Spinal cord (tissue), 9 donors: ENCODE measurements at regions not wholly inside any gene's neighbourhood (a gene's known extent, or its start where the extent isn't known, plus 50 kb on each side); places are given as distances from the start of the nearest gene placed in this dataset.

Experiments used
- DNase-seq, 6 donors: peaks; one replicate each; pipeline versions ENCODE4 v3.0.0 to v3.0.0-alpha.2; 2013 to 2015; ENCODE audit warnings: low spot score in 6 of 6, low read depth in 4 of 6
- H3K27ac ChIP-seq: one replicate; pipeline ENCODE4 v1.5.1; 2013; ENCODE audit warnings: low read depth, low read length, control low read depth
- H3K27me3 ChIP-seq: one replicate; pipeline ENCODE4 v1.6.1; 2013; ENCODE audit warnings: low read length; ENCODE audit not compliant: control insufficient read depth, insufficient read depth
- H3K36me3 ChIP-seq: one replicate; pipeline ENCODE4 v1.6.1; 2013; ENCODE audit warnings: low read length; ENCODE audit not compliant: control insufficient read depth, insufficient read depth
- H3K4me1 ChIP-seq: one replicate; pipeline ENCODE4 v1.6.1; 2013; ENCODE audit warnings: low read length; ENCODE audit not compliant: control insufficient read depth, insufficient read depth
- H3K4me3 ChIP-seq: one replicate; pipeline ENCODE4 v1.5.1; 2013; ENCODE audit warnings: low read depth, low read length, control low read depth
- H3K9me3 ChIP-seq: one replicate; pipeline ENCODE4 v1.6.1; 2013; ENCODE audit warnings: low read length; ENCODE audit not compliant: control insufficient read depth, insufficient read depth
- WGBS: methylation state at CpG from one replicate; pipeline ENCODE4 v1.1.5; 2013; ENCODE audit warnings: missing lambda C conversion rate; ENCODE audit not compliant: insufficient coverage; 5-methylcytosine and 5-hydroxymethylcytosine counted together
- donor health status: healthy.

DNA sequence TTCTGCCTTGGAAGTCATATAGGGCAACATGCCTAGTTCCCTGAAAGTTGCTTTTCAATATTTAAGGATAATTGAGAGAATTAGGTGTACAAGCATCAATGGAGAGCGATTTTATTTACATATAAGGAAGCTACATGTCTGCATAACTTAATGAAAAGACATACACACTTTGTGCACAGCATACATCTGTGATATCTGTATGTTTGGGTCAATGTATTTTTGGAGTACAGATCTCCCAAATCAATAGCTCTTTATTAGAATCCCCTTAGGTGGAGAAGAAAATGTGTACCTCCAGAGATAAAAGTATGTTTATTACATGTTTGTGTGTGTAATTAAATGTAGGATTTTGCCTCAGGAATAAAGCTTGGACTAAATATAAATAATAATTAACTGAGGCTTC lies 373.7 kb upstream of the CCNH start:
- Histone ChIP-seq H3K36me3 (no peaks in the 10 kb centered on the region), H3K4me1 (no peaks in the 10 kb centered on the region), H3K27ac (peak overlapping the region; percentile 81), H3K27me3 (no peaks in the 10 kb centered on the region), H3K4me3 (no peak overlapping the region), H3K9me3 (no peaks in the 10 kb centered on the region)
- WGBS = no CpG with 5 or more reads among the region's 1 CpG
- DNase-seq = peak in 1 of 6 donors; percentile 66

DNA sequence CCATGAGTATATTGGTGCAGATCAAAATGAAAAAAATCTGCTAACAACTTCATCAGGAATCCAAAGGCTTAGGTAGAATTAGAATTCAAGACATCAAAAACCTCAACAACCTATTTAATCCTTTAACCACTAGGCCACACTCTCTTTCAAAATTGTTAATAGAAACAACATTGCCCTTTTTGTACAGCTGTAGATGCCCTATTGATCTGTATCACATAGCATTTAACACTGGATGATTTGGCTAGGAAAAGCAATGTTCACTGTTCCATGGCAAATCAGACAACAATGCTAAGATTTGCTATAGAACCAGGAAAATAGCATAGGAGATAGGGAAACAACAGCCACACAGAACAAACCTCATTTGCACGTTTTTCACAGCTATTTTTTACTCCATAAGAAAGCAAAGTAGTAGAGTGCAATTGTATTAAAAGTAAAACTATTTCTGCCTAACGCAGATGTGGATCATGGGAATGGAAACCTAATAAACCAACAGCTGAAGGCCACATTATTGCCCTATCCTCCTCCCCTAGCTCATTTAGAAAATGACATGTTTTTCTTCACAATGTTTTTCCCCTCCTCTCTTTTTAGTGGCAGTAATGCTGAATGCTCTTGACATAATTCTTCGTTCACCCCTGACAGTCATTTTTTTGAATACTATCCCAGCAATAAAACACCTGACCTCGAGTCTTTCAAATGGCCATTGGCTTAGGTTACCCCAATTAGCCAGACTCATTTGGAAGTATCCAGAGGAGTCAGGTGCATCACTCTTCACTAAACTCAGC lies 373.0 kb upstream of the CCNH start:
- no peaks in the 10 kb centered on the region for H3K27me3 ChIP-seq
- peak in 2 of 6 donors; percentile 75 to 86 for DNase-seq
- no peaks in the 10 kb centered on the region for H3K9me3 ChIP-seq
- H3K4me3 ChIP-seq = peak overlapping the region; percentile 2
- H3K36me3 ChIP-seq = no peaks in the 10 kb centered on the region
- H3K4me1 ChIP-seq = no peaks in the 10 kb centered on the region
- 28% methylated on average over 2 of the region's 4 CpGs for WGBS
- H3K27ac ChIP-seq = peak overlapping the region; percentile 81

DNA sequence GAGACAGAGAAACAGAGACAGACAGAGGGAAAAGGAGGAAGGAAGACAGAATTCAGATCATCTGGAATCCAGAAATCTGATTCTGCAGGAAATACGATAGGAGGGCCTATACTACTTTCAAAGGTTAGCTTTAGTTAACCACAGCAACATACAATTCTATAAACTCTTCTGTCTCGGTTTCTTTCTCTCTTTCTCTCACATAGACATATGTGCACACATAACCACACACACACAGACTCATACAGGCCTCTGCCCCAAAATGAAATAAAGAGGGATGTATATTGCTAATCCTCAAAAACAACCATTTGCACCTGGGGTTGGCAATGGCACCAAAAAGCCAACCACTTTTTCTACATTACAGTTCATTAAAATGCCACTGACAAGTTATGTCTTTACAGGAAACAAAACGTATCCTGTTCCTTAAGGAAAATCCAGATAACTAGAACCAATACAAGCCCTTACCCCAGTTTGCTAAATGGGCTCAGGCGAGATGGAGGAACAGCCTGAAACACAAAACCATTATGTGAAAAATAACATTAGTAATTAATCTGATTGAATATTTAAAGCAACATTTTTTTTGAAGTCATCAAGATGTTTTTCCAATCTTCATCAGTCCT lies 372.3 kb upstream of the CCNH start:
- peak overlapping the region; percentile 87 for H3K27ac ChIP-seq
- no CpG with 5 or more reads among the region's 4 CpGs for WGBS
- H3K9me3 ChIP-seq = no peaks in the 10 kb centered on the region
- DNase-seq = peak in 2 of 6 donors; percentile 68 to 78
- no peaks in the 10 kb centered on the region for H3K27me3 ChIP-seq
- no peak overlapping the region for H3K4me3 ChIP-seq
- no peaks in the 10 kb centered on the region for H3K36me3 ChIP-seq
- H3K4me1 ChIP-seq = no peaks in the 10 kb centered on the region

DNA sequence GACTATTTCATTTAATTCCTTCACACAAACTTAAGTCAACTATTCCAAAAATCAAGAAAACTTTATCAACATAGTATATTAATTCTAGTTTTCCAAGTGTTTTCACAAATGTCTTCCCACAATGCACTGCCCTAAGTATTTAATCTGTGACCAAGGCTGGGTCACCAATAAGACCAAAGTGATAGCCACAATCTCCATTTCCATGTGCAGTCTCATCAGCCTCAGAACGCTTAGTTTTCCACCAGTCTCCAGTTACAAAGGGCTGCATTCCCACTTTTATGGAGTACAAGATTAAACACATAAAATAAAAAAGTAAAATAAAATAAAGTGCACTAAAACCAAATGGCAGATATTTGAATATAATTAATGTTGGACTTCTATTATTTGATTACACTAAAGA lies 371.6 kb upstream of the CCNH start:
- DNase-seq = peak in 2 of 6 donors; percentile 66 to 67
- Histone ChIP-seq H3K27me3 (no peaks in the 10 kb centered on the region), H3K36me3 (no peaks in the 10 kb centered on the region), H3K4me1 (no peaks in the 10 kb centered on the region), H3K4me3 (no peak overlapping the region), H3K27ac (peak overlapping the region; percentile 87), H3K9me3 (no peaks in the 10 kb centered on the region)
- WGBS = no CpG with 5 or more reads among the region's 1 CpG

DNA sequence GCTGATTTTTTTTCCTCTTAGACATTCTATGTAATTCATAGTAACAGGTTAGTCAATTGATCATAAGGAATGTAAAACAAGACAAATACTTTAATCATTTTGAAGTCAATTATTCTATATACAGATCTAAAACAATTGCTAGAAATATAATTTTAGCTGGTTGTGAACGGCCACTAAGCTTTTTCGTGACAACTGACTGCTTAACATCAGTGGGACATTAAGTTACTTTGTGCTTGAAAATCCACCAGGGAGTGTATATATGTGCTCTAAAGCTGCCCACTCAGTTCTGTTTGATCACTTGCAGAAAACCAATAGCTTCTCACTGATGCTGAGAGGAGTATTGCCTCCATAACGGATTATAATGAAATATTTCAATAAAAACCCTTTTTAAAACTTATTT lies 370.2 kb upstream of the CCNH start:
- Histone ChIP-seq H3K9me3 (no peaks in the 10 kb centered on the region), H3K27me3 (no peaks in the 10 kb centered on the region), H3K4me3 (peak overlapping the region; percentile 6), H3K36me3 (no peaks in the 10 kb centered on the region), H3K4me1 (no peaks in the 10 kb centered on the region), H3K27ac (peak overlapping the region; percentile 87)
- WGBS = no CpG with 5 or more reads among the region's 3 CpGs
- DNase-seq = peak in 2 of 6 donors; percentile 83 to 85

DNA sequence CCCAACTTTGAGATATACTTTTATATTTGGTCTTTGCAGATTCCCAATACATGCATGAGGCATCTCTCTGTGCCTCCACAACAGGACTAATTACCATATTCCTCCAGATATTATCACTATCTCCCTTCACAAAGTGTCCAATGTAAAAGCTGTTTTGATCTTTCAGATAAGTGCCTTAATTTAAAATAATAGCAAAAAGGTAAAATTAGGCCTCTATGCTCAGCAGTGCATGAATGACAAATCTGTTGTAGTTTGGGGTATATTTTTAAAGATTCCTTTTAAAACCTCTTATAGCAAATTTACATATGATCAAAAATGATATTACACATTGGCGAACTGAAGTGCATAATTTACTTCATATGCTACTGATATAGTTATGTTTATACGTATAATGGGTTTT lies 369.2 kb upstream of the CCNH start:
- peak overlapping the region; percentile 87 for H3K27ac ChIP-seq
- no peaks in the 10 kb centered on the region for H3K27me3 ChIP-seq
- no peaks in the 10 kb centered on the region for H3K4me1 ChIP-seq
- no peaks in the 10 kb centered on the region for H3K9me3 ChIP-seq
- no CpG with 5 or more reads among the region's 2 CpGs for WGBS
- H3K36me3 ChIP-seq = no peaks in the 10 kb centered on the region
- DNase-seq = peak in 1 of 6 donors; percentile 59
- no peak overlapping the region for H3K4me3 ChIP-seq

DNA sequence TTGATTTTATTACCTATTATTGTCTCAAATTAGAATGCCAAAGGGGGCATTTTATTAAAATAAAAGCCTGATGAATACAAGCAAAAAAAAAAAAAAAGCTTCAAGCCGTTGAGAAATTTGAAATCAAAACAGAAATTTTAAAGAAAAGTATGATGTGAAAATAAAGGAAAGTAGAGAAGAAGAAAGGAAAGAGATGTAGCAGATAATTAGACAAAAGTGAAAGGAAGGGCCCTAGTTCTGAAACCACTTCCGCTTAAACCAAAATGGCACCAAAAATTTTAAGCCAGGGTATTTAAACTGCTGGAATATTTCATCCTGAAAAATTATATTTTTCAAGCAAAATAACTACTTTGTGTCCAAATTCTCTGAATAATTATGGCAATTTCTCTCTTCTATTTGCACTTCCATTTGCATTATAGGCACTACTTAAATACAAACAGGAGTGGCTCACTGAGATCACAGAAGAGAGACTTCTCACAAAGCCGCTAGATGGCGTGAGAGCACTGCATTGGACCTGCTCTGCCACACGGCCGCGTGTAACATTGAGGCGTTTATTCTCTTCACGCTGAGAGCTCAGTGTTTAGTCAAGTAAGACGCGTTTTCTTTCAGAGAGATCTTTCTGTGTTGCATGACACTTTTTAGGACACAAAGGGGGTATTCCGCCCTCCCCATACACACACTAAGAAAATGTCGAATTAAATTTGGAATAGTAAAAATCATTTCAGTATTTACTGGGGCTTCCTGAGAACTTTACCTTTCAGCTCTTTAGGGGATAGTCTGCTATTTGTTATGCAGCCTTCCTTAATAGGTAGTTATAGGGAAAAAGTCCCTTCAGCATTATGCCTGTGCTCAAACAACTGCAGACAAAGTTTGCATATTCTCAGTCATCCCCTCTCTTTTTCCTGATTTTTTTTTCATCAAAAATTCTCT lies 368.4 kb upstream of the CCNH start:
- Histone ChIP-seq H3K9me3 (no peaks in the 10 kb centered on the region), H3K36me3 (no peaks in the 10 kb centered on the region), H3K4me3 (peak overlapping the region; percentile 31), H3K27ac (peak overlapping the region; percentile 87), H3K4me1 (no peaks in the 10 kb centered on the region), H3K27me3 (no peaks in the 10 kb centered on the region)
- DNase-seq = peak in 5 of 6 donors; percentile 94 to 99 (median 97)
- 2% methylated on average over 6 of the region's 13 CpGs for WGBS

DNA sequence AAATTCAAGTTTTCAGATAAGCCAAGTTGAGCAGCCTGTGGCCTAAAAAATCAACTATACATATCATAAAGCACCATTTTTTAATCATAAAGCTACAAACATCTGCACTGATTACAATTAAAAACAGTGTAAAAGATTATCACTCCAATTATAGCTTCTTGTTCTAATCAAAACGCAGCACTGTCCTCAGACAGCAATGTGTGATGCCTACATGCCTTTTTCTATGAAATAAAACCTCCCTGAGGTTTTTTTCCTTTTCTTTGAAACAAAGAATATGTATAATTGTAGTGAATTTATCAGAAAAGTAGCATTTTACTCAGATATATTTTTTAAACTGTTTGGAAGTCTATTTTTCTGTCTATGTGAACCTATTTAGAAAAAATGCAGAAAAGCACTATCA lies 366.1 kb upstream of the CCNH start:
- H3K27me3 ChIP-seq = no peaks in the 10 kb centered on the region
- H3K4me3 ChIP-seq = no peak overlapping the region
- H3K36me3 ChIP-seq = no peaks in the 10 kb centered on the region
- H3K4me1 ChIP-seq = no peaks in the 10 kb centered on the region
- no peak overlapping the region for H3K27ac ChIP-seq
- peak in 2 of 6 donors; percentile 57 to 73 for DNase-seq
- no CpG with 5 or more reads among the region's 1 CpG for WGBS
- no peaks in the 10 kb centered on the region for H3K9me3 ChIP-seq

DNA sequence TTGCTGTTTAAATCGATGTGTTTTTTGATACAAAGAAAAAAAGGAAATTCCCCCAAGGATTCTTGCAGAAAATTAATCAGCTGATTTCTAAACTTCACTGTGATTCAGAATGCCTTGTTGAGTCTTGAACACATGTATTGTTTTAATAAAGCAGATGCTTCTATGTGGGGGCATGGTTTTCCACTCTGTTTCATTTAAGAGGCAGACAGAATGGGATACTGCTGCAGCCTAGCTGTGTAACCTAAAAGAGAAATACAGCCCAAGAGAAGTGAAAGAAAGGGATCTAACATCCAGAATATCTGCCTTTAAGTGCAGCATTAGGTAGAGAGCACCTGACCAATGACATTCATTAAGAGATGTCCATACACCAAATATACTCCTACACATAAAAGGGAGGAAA lies 365.1 kb upstream of the CCNH start:
- WGBS = no CpG with 5 or more reads among the region's 1 CpG
- Histone ChIP-seq H3K9me3 (no peaks in the 10 kb centered on the region), H3K4me3 (no peak overlapping the region), H3K36me3 (no peaks in the 10 kb centered on the region), H3K4me1 (no peaks in the 10 kb centered on the region), H3K27me3 (no peaks in the 10 kb centered on the region), H3K27ac (peak overlapping the region; percentile 62)
- DNase-seq = peak in 2 of 6 donors; percentile 76 to 87
